Astrocyte (in vitro differentiated cells and primary cell): ENCODE measurements at regions not wholly inside any gene's neighbourhood (a gene's known extent, or its start where the extent isn't known, plus 50 kb on each side); places are given as distances from the start of the nearest gene placed in this dataset.

Source experiments
- DNase-seq: peaks from one replicate; pipeline ENCODE4 v3.0.0-alpha.2; 2010; ENCODE audit warnings: low read depth
- FAIRE-seq: peaks from 2 replicates; lab custom pipeline; 2011; peaks lifted over from hg19 to GRCh38; lab: Jason Lieb, UNC
- H2AFZ ChIP-seq: 2 replicates; pipeline ENCODE4 v1.6.0; 2012; ENCODE audit warnings: low read depth, low read length, inconsistent platforms
- H3K27ac ChIP-seq: 2 replicates; pipeline ENCODE4 v1.5.1; 2011; ENCODE audit warnings: low read depth, low read length, inconsistent platforms
- H3K27me3 ChIP-seq: 2 replicates; pipeline ENCODE4 v1.6.0; 2011; ENCODE audit warnings: low read length, inconsistent platforms; ENCODE audit not compliant: insufficient read depth
- H3K36me3 ChIP-seq: 2 replicates; pipeline ENCODE4 v1.5.1; 2011; ENCODE audit warnings: low read length, inconsistent platforms; ENCODE audit not compliant: insufficient read depth
- H3K4me1 ChIP-seq: 2 replicates; pipeline ENCODE4 v1.5.1; 2011; ENCODE audit warnings: low read length, inconsistent platforms; ENCODE audit not compliant: insufficient read depth
- H3K4me2 ChIP-seq: 2 replicates; pipeline ENCODE4 v1.6.0; 2012; ENCODE audit warnings: low read length, inconsistent platforms
- H3K4me3 ChIP-seq: 2 replicates; pipeline ENCODE4 v1.5.1; 2011; ENCODE audit warnings: low read depth, mild to moderate bottlenecking, low read length, inconsistent platforms; ENCODE audit not compliant: insufficient read depth
- H3K79me2 ChIP-seq: 2 replicates; pipeline ENCODE4 v1.6.0; 2012; ENCODE audit warnings: mild to moderate bottlenecking, low read length, inconsistent platforms; ENCODE audit not compliant: insufficient read depth
- H3K9ac ChIP-seq: 2 replicates; pipeline ENCODE4 v1.6.0; 2012; ENCODE audit warnings: mild to moderate bottlenecking, low read length, inconsistent platforms
- H3K9me3 ChIP-seq: 2 replicates; pipeline ENCODE4 v1.5.1; 2012; ENCODE audit warnings: low read depth, mild to moderate bottlenecking, low read length, inconsistent platforms; ENCODE audit not compliant: insufficient read depth
- H4K20me1 ChIP-seq: 2 replicates; pipeline ENCODE4 v1.6.0; 2012; ENCODE audit warnings: low read length, inconsistent platforms; ENCODE audit not compliant: insufficient read depth
- H3K27ac Mint-ChIP-seq: one replicate; pipeline ENCODE4 v1.8.0; 2021; ENCODE audit warnings: mild to moderate bottlenecking, mixed read lengths; ENCODE audit not compliant: unreplicated experiment
- H3K27me3 Mint-ChIP-seq: one replicate; pipeline ENCODE4 v1.8.0; 2021; ENCODE audit warnings: low read depth, mixed read lengths; ENCODE audit not compliant: unreplicated experiment
- H3K36me3 Mint-ChIP-seq: one replicate; pipeline ENCODE4 v1.8.0; 2021; ENCODE audit warnings: low read depth, mixed read lengths; ENCODE audit not compliant: unreplicated experiment
- H3K4me1 Mint-ChIP-seq: one replicate; pipeline ENCODE4 v1.8.0; 2021; ENCODE audit warnings: low read depth, mixed read lengths; ENCODE audit not compliant: unreplicated experiment
- H3K4me3 Mint-ChIP-seq: one replicate; pipeline ENCODE4 v1.8.0; 2021; ENCODE audit warnings: mild to moderate bottlenecking, moderate library complexity, mixed read lengths; ENCODE audit not compliant: unreplicated experiment
- H3K9me3 Mint-ChIP-seq: one replicate; pipeline ENCODE4 v1.8.0; 2021; ENCODE audit warnings: mild to moderate bottlenecking, mixed read lengths; ENCODE audit not compliant: unreplicated experiment
- CTCF ChIP-seq: IDR thresholded peaks from 2 replicates; pipeline ENCODE4 v1.5.1; 2011; ENCODE audit warnings: low read depth, mild to moderate bottlenecking, inconsistent platforms, low read length, moderate library complexity; ENCODE audit not compliant: insufficient read depth
- EZH2 ChIP-seq: IDR thresholded peaks from 2 replicates; pipeline ENCODE4 v1.6.1; 2012; ENCODE audit warnings: mild to moderate bottlenecking, low read length, inconsistent platforms; ENCODE audit not compliant: insufficient read depth

- no peak overlapping the region for H2AFZ ChIP-seq
- Mint-ChIP-seq H3K27ac (no peak overlapping the region), H3K4me3 (no peak overlapping the region), H3K9me3 (no peaks in the 10 kb centered on the region), H3K4me1 (no peaks in the 10 kb centered on the region), H3K27me3 (peaks cover 21% of the 10 kb centered on the region), H3K36me3 (no peaks in the 10 kb centered on the region)
- DNase-seq (no peak), FAIRE-seq (no peak)
- no peaks in the 10 kb centered on the region for H3K4me1 ChIP-seq
- no peaks in the 10 kb centered on the region for H3K79me2 ChIP-seq
- H3K4me3 ChIP-seq: no peak overlapping the region
- no peak overlapping the region for H3K4me2 ChIP-seq
- no peaks in the 10 kb centered on the region for H3K27me3 ChIP-seq
- H3K36me3 ChIP-seq: no peaks in the 10 kb centered on the region
- H3K9ac ChIP-seq: no peak overlapping the region
- H3K27ac ChIP-seq: no peak overlapping the region
- no peaks in the 10 kb centered on the region for H4K20me1 ChIP-seq
- H3K9me3 ChIP-seq: no peaks in the 10 kb centered on the region
- TF ChIP-seq EZH2 (no peak), CTCF (no peak)
These were observed 73.2 kb downstream of the MRPL36 start for GRCh38 chr5:1726469-1726865.

- H3K4me2 ChIP-seq: no peak overlapping the region
These were observed 73.8 kb downstream of the MRPL36 start for GRCh38 chr5:1725641-1726468.

More at GRCh38 chr5:1725641-1726468, 73.8 kb downstream of the MRPL36 start:
- H3K36me3 ChIP-seq: no peaks in the 10 kb centered on the region
- no peaks in the 10 kb centered on the region for H3K4me1 ChIP-seq
- H3K27ac ChIP-seq: no peak overlapping the region
- H3K4me1 Mint-ChIP-seq: no peaks in the 10 kb centered on the region
- H3K36me3 Mint-ChIP-seq: no peaks in the 10 kb centered on the region
- H3K4me3 Mint-ChIP-seq: no peak overlapping the region
- H3K9ac ChIP-seq: no peak overlapping the region
- no peak overlapping the region for H3K4me3 ChIP-seq
- no peak for TF ChIP-seq CTCF
- no peak for TF ChIP-seq EZH2
- FAIRE-seq (no peak), DNase-seq (no peak)
- no peaks in the 10 kb centered on the region for H3K27me3 ChIP-seq
- H2AFZ ChIP-seq: no peak overlapping the region
- no peaks in the 10 kb centered on the region for H3K79me2 ChIP-seq
- H3K9me3 ChIP-seq: no peaks in the 10 kb centered on the region
- peaks cover 19% of the 10 kb centered on the region for H3K27me3 Mint-ChIP-seq
- H4K20me1 ChIP-seq: no peaks in the 10 kb centered on the region
- H3K9me3 Mint-ChIP-seq: no peaks in the 10 kb centered on the region
- no peak overlapping the region for H3K27ac Mint-ChIP-seq
